ENCODE measurements at regions not wholly inside any gene's neighbourhood (a gene's known extent, or its start where the extent isn't known, plus 50 kb on each side); places are given as distances from the start of the nearest gene placed in this dataset.

- H3K4me1 Mint-ChIP-seq (ENCODE audit: low read depth) = no peaks in the 10 kb centered on the region
- TF ChIP-seq CTCF (IDR thresholded peaks at IDR 0.05) = no peak
- no peak overlapping the region for H3K4me3 Mint-ChIP-seq
- H3K27ac Mint-ChIP-seq = no peak overlapping the region
- H3K9me3 Mint-ChIP-seq = peaks cover 21% of the 10 kb centered on the region
- no peak for ATAC-seq
- POLR2A ChIA-PET = no interaction called here
- CTCF ChIA-PET = no interaction called here
- no peaks in the 10 kb centered on the region for H3K36me3 Mint-ChIP-seq (ENCODE audit: low read depth)
- DNase-seq = no peak
- intact Hi-C loops (cut with micrococcal nuclease) = no loop called here
- no peaks in the 10 kb centered on the region for H3K27me3 Mint-ChIP-seq
These were observed 857.4 kb upstream of the PRR20A start for GRCh38 chr13:56283262-56283828.

GRCh38 chr13:56299650-56300049, 841.1 kb upstream of the PRR20A start:
- Mint-ChIP-seq H3K27me3 (no peaks in the 10 kb centered on the region), H3K9me3 (peaks cover 8% of the 10 kb centered on the region), H3K36me3 (ENCODE audit: low read depth) (no peaks in the 10 kb centered on the region), H3K4me3 (no peak overlapping the region), H3K4me1 (ENCODE audit: low read depth) (no peaks in the 10 kb centered on the region), H3K27ac (no peak overlapping the region)
- DNase-seq (no peak), ATAC-seq (no peak)
- no peak for TF ChIP-seq CTCF (IDR thresholded peaks at IDR 0.05)
- CTCF ChIA-PET = no interaction called here
- POLR2A ChIA-PET = no interaction called here
- intact Hi-C loops (cut with micrococcal nuclease) = no loop called here

- POLR2A ChIA-PET = no interaction called here
These were observed 826.0 kb upstream of the PRR20A start for GRCh38 chr13:56314765-56315164.

GRCh38 chr13:56317841-56318240, 822.9 kb upstream of the PRR20A start:
- no peak overlapping the region for H3K27ac Mint-ChIP-seq
- no peak for TF ChIP-seq CTCF (IDR thresholded peaks at IDR 0.05)
- intact Hi-C loops (cut with micrococcal nuclease) = no loop called here
- no peaks in the 10 kb centered on the region for H3K27me3 Mint-ChIP-seq
- H3K4me3 Mint-ChIP-seq = no peak overlapping the region
- DNase-seq = no peak
- H3K4me1 Mint-ChIP-seq (ENCODE audit: low read depth) = no peaks in the 10 kb centered on the region
- H3K9me3 Mint-ChIP-seq = peaks cover 13% of the 10 kb centered on the region
- no peak for ATAC-seq
- no peaks in the 10 kb centered on the region for H3K36me3 Mint-ChIP-seq (ENCODE audit: low read depth)
- CTCF ChIA-PET = no interaction called here
- POLR2A ChIA-PET = no interaction called here

More at GRCh38 chr13:56314765-56315164, 826.0 kb upstream of the PRR20A start:
- intact Hi-C loops (cut with micrococcal nuclease) = no loop called here
- CTCF ChIA-PET = no interaction called here
- Mint-ChIP-seq H3K27me3 (no peaks in the 10 kb centered on the region), H3K4me1 (ENCODE audit: low read depth) (no peaks in the 10 kb centered on the region), H3K4me3 (no peak overlapping the region), H3K9me3 (peaks cover 14% of the 10 kb centered on the region), H3K27ac (no peak overlapping the region), H3K36me3 (ENCODE audit: low read depth) (no peaks in the 10 kb centered on the region)
- ATAC-seq (no peak), DNase-seq (no peak)
- TF ChIP-seq CTCF (IDR thresholded peaks at IDR 0.05) = no peak

- POLR2A ChIA-PET = no interaction called here
- CTCF ChIA-PET = no interaction called here
- peaks cover 13% of the 10 kb centered on the region for H3K9me3 Mint-ChIP-seq
- no peak overlapping the region for H3K27ac Mint-ChIP-seq
- ATAC-seq = no peak
- DNase-seq = no peak
- no peaks in the 10 kb centered on the region for H3K27me3 Mint-ChIP-seq
- no peak for TF ChIP-seq CTCF (IDR thresholded peaks at IDR 0.05)
- H3K36me3 Mint-ChIP-seq (ENCODE audit: low read depth) = no peaks in the 10 kb centered on the region
- no peak overlapping the region for H3K4me3 Mint-ChIP-seq
- intact Hi-C loops (cut with micrococcal nuclease) = no loop called here
- H3K4me1 Mint-ChIP-seq (ENCODE audit: low read depth) = no peaks in the 10 kb centered on the region
These were observed 808.0 kb upstream of the PRR20A start for GRCh38 chr13:56332671-56333070.
